ENCODE measurements at regions not wholly inside any gene's neighbourhood (a gene's known extent, or its start where the extent isn't known, plus 50 kb on each side); places are given as distances from the start of the nearest gene placed in this dataset.

GRCh38 chr15:69606144-69606543 is 153.5 kb downstream of the RPLP1 start:
- TF ChIP-seq POLR2AphosphoS5 (IDR thresholded peaks at IDR 0.05; ENCODE audit: low read depth, low read length), result no peak
- no peak for TF ChIP-seq POLR2A (IDR thresholded peaks at IDR 0.05; ENCODE audit: low read depth, low read length)
- TF ChIP-seq SPI1 (IDR thresholded peaks at IDR 0.05; ENCODE audit: low read depth, low read length), result no peak
- no peak for TF ChIP-seq TAF1 (IDR thresholded peaks at IDR 0.05; ENCODE audit: low read depth, low read length)
